Esophagus muscularis mucosa (tissue), 4 donors: ENCODE measurements at regions not wholly inside any gene's neighbourhood (a gene's known extent, or its start where the extent isn't known, plus 50 kb on each side); places are given as distances from the start of the nearest gene placed in this dataset.
"Not testable (repeated sequence)": the region's sequence is repeated elsewhere in the genome, so short reads cannot be mapped to it uniquely, and the experiment has no call there.

Experiments
- DNase-seq: peaks from one replicate; pipeline ENCODE4 v3.0.0-alpha.2; 2017; ENCODE audit errors: extremely low spot score
- H3K27ac ChIP-seq, 4 donors: fragments of 200-600 bp; sonication (generic); replicated peaks in 1 of 4; 1 replicate in 3 of 4; 2 replicates in 1 of 4; pipeline ENCODE4 v1.5.1; 2016 to 2019; ENCODE audit warnings: mild to moderate bottlenecking in 1 of 4
- H3K27me3 ChIP-seq, 4 donors: fragments of 200-600 bp; sonication (generic); one replicate each; pipeline versions ENCODE4 v1.5.1 to v1.6.0; 2016 to 2019
- H3K36me3 ChIP-seq, 4 donors: fragments of 200-600 bp; sonication (generic); one replicate each; pipeline ENCODE4 v1.5.1; 2016 to 2019
- H3K4me1 ChIP-seq, 4 donors: fragments of 200-600 bp; sonication (generic); one replicate each; pipeline ENCODE4 v1.5.1; 2016 to 2019
- H3K4me3 ChIP-seq, 4 donors: fragments of 200-600 bp; sonication (generic); 1 replicate in 2 of 4; 2 replicates in 2 of 4; pipeline ENCODE4 v1.5.1; 2016 to 2019; ENCODE audit warnings: mild to moderate bottlenecking in 4 of 4, moderate library complexity in 1 of 4
- H3K9me3 ChIP-seq, 4 donors: fragments of 200-600 bp; sonication (generic); 1 replicate in 3 of 4; 2 replicates in 1 of 4; pipeline ENCODE4 v1.5.1; 2016 to 2019
- EP300 ChIP-seq: sonication (generic); formaldehyde crosslinking; IDR thresholded peaks from one replicate; pipeline ENCODE4 v1.6.1; 2017; ENCODE audit warnings: antibody characterized with exemption
- POLR2A ChIP-seq: fragments of 450-650 bp; IDR thresholded peaks from one replicate; pipeline ENCODE4 v1.6.1; 2017; ENCODE audit warnings: antibody characterized with exemption, moderate library complexity, mild to moderate bottlenecking, low read depth
- POLR2AphosphoS5 ChIP-seq, 2 donors: sonication (generic); formaldehyde crosslinking; IDR thresholded peaks; one replicate each; pipeline ENCODE4 v1.6.1; 2017; ENCODE audit warnings: antibody characterized with exemption in 2 of 2
- WGBS: methylation state at CpG from one replicate; pipeline ENCODE4 v1.1.5; 2018; 5-methylcytosine and 5-hydroxymethylcytosine counted together
- intact Hi-C: fragments of 100-400 bp; cut with DNase I; formaldehyde crosslinking; loops from one replicate; pipeline ENCODE4 v1.15.1; 2023
- TF ChIP-seq, protein P1 (sequence below), 3 experiments: fragments of 200-600 bp in 2 of 3; fragments of 450-650 bp in 1 of 3; sonication (generic) in 2 of 3; IDR thresholded peaks; one replicate each; pipeline ENCODE4 v1.5.1; 2017 to 2019; ENCODE audit warnings: antibody characterized with exemption in 3 of 3, mild to moderate bottlenecking in 2 of 3, moderate library complexity in 1 of 3

DNA sequence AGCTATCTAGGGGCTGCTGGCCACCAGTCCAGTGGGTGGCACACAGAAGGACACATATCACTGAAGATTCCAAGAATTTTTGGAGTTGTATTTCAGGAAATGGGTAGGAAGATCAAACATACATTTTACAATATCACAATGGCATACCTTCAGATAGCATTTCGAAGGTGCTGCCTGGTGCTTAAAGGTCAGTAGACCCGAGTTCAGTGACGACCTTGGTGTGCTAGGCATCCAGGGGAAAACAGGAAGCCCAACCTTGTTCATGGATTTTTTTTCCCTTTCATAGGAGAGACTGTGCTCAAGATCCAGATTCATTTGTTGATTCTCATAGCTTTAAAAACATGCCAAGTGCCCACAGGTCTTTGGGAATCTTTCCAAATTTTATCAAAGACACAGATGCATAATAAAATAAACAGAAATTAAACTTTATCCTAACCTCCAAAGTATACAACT is 51.0 kb upstream of the RCBTB2 start:
- 92% methylated on average over 3 of the region's 3 CpGs for WGBS
- Histone ChIP-seq H3K9me3 (no peaks in the 10 kb centered on the region), H3K27me3 (no peaks in the 10 kb centered on the region), H3K4me1 (peaks cover 39 to 50% (median 42%) of the 10 kb centered on the region in 4 donors), H3K4me3 (no peak overlapping the region), H3K36me3 (no peaks in the 10 kb centered on the region), H3K27ac (no peak overlapping the region)
- intact Hi-C loops: loop anchor here (5.0 to 10.0 kb wide), 4 partner anchors 172 to 459 kb away; partner anchors contain the start of genes ITM2B and LPAR6
- TF ChIP-seq POLR2A (no peak), POLR2AphosphoS5 (IDR thresholded peaks at IDR 0.05) (no peak), EP300 (no peak)
- TF ChIP-seq, protein P1, sequence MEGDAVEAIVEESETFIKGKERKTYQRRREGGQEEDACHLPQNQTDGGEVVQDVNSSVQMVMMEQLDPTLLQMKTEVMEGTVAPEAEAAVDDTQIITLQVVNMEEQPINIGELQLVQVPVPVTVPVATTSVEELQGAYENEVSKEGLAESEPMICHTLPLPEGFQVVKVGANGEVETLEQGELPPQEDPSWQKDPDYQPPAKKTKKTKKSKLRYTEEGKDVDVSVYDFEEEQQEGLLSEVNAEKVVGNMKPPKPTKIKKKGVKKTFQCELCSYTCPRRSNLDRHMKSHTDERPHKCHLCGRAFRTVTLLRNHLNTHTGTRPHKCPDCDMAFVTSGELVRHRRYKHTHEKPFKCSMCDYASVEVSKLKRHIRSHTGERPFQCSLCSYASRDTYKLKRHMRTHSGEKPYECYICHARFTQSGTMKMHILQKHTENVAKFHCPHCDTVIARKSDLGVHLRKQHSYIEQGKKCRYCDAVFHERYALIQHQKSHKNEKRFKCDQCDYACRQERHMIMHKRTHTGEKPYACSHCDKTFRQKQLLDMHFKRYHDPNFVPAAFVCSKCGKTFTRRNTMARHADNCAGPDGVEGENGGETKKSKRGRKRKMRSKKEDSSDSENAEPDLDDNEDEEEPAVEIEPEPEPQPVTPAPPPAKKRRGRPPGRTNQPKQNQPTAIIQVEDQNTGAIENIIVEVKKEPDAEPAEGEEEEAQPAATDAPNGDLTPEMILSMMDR (IDR thresholded peaks at IDR 0.05): no peak
- DNase-seq: no peak

- WGBS: 8% methylated on average over 2 of the region's 2 CpGs
- intact Hi-C loops: loop anchor here (10.0 kb wide), 2 partner anchors 351 to 461 kb away; partner anchors contain the start of gene ITM2B
- H3K27ac ChIP-seq: peak overlapping the region in 3 of 4 donors; percentile 12 to 63 (median 51)
Measured at GRCh38 chr13:48585456-48585840, 52.6 kb upstream of the RCBTB2 start.

DNA sequence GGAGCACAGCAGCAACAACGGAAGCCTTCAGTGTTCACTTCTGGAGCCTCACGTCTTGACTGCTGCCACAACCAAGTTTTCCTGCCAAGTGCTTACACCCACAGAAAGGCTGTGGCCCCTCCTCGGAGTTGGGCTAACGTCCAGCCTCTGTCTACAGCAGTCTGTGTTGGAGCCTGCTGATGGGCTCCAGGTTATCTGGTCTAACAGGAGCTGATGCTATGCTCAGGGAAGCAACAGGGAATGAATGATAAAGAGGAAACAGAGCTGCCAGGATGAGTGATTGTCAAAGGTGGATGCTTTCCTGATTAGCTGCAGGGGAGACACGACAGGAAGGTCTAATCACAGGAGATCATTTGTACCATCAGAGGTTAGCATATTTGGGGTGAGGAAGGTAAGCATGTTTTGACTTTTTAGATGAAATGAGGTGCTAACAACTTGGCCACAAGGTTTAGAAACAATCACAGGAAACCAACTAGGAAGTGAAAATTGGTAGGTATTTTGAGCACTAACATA is 53.8 kb upstream of the RCBTB2 start:
- H3K9me3 ChIP-seq: no peaks in the 10 kb centered on the region
- H3K4me1 ChIP-seq: peaks cover 28 to 41% (median 35%) of the 10 kb centered on the region in 4 donors
- peak; percentile 75 for DNase-seq
- H3K36me3 ChIP-seq: no peaks in the 10 kb centered on the region
- peak overlapping the region in 3 of 4 donors; percentile 2 to 11 (median 10) for H3K27ac ChIP-seq
- TF ChIP-seq EP300: no peak
- TF ChIP-seq, protein P1 (IDR thresholded peaks at IDR 0.05): no peak
- TF ChIP-seq POLR2A: no peak
- no peak for TF ChIP-seq POLR2AphosphoS5 (IDR thresholded peaks at IDR 0.05)
- 6% methylated on average over 5 of the region's 5 CpGs for WGBS
- intact Hi-C loops: loop anchor here (10.0 kb wide), 2 partner anchors 352 to 462 kb away; partner anchors contain the start of gene ITM2B
- no peak overlapping the region for H3K4me3 ChIP-seq
- H3K27me3 ChIP-seq: no peaks in the 10 kb centered on the region

More at GRCh38 chr13:48585456-48585840, 52.6 kb upstream of the RCBTB2 start:
- no peaks in the 10 kb centered on the region for H3K27me3 ChIP-seq
- H3K4me1 ChIP-seq: peaks cover 28 to 41% (median 36%) of the 10 kb centered on the region in 4 donors
- no peak overlapping the region for H3K4me3 ChIP-seq
- no peak for TF ChIP-seq EP300
- TF ChIP-seq POLR2AphosphoS5 (IDR thresholded peaks at IDR 0.05): peak; percentile 28 to 32
- DNase-seq: peak; percentile 81
- H3K36me3 ChIP-seq: no peaks in the 10 kb centered on the region
- no peaks in the 10 kb centered on the region for H3K9me3 ChIP-seq

DNA sequence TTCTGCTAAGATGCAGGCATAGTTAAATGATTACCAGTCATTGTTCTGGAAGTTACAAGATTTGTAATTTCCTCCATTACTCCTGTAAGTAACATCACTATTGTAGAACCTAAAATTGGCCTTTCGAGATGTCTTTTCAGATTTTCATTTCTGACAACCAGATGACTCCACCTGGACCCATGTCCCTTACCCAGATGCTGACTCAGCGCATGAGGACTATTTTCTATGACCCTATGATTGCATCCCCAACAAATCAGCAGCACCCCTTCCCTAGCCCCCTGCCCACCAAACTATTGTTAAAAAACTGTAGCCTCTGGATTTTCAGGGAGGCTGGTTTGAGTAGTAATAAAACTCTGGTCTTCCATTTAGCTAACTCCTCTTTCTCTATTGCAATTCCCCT is 55.2 kb upstream of the RCBTB2 start:
- TF ChIP-seq POLR2AphosphoS5 (IDR thresholded peaks at IDR 0.05): no peak
- TF ChIP-seq, protein P1 (IDR thresholded peaks at IDR 0.05): no peak
- TF ChIP-seq POLR2A: no peak
- no peak for TF ChIP-seq EP300
- Histone ChIP-seq H3K4me1 (peaks cover 28 to 41% (median 35%) of the 10 kb centered on the region in 4 donors), H3K27me3 (no peaks in the 10 kb centered on the region), H3K4me3 (no peak overlapping the region), H3K27ac (no peak overlapping the region), H3K9me3 (no peaks in the 10 kb centered on the region), H3K36me3 (no peaks in the 10 kb centered on the region)
- intact Hi-C loops: loop anchor here (10.0 kb wide), 2 partner anchors 353 to 463 kb away; partner anchors contain the start of gene ITM2B
- WGBS: 92% methylated on average over 2 of the region's 2 CpGs
- DNase-seq: no peak

DNA sequence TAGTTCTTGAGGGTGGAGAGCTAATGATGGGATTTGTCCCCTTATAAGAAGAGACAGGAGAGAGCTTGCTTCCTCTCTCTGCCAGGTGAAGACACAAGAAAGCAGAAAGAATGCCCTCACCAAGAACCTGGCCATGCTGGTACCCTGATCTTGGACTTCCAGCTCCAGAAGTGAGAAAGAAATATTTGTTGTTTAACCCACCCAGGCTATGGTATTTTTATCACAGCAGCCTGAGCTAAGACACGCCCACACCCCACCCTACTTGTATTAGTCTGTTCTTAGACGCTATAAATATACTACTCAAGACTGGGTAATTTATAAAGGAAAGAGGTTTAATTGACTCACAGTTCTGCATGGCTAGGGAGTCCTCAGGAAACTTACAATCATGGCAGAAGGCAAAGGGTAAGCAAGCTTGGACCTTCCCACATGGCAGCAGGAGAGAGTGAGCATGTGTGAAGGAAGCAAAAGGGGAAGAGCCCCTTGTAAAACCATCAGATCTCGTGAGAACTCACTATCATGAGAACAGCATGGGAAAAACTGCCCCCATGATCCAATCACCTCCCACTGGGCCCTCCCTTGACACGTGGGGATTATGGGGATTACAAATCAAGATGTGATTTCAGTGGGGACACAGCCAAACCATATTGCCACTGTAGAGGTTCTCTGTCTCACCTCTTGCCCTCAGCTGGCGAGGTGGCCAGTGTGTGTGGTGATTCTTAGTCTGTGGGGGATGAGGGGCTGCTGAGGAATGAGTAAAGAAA is 57.4 kb upstream of the RCBTB2 start:
- 76% methylated on average over 5 of the region's 5 CpGs for WGBS
- Histone ChIP-seq H3K4me3 (no peak overlapping the region), H3K36me3 (no peaks in the 10 kb centered on the region), H3K9me3 (no peaks in the 10 kb centered on the region), H3K27ac (no peak overlapping the region), H3K27me3 (no peaks in the 10 kb centered on the region), H3K4me1 (peaks cover 16 to 22% (median 21%) of the 10 kb centered on the region in 4 donors)
- no peak for DNase-seq
- intact Hi-C loops: no loop called here
- TF ChIP-seq EP300: no peak
- TF ChIP-seq POLR2A: no peak
- no peak for TF ChIP-seq POLR2AphosphoS5 (IDR thresholded peaks at IDR 0.05)
- TF ChIP-seq, protein P1 (IDR thresholded peaks at IDR 0.05): no peak

- H3K36me3 ChIP-seq, DNase-seq, H3K9me3 ChIP-seq, H3K27me3 ChIP-seq, intact Hi-C loops, H3K27ac ChIP-seq, H3K4me3 ChIP-seq: not testable (repeated sequence)
- 87% methylated on average over 12 of the region's 12 CpGs for WGBS
- peaks cover 7 to 12% (median 11%) of the 10 kb centered on the region in 4 donors for H3K4me1 ChIP-seq
Measured at GRCh38 chr13:48591124-48591872, 58.4 kb upstream of the RCBTB2 start.
